HG03439 (cell line): ENCODE measurements at regions not wholly inside any gene's neighbourhood (a gene's known extent, or its start where the extent isn't known, plus 50 kb on each side); places are given as distances from the start of the nearest gene placed in this dataset.

Experiments used
- ATAC-seq: cut with Tn5 transposase; IDR thresholded peaks from one replicate; pipeline ENCODE4 v1.9.1; 2021; ENCODE audit warnings: mild to moderate bottlenecking, moderate library complexity; ENCODE audit not compliant: unreplicated experiment

DNA sequence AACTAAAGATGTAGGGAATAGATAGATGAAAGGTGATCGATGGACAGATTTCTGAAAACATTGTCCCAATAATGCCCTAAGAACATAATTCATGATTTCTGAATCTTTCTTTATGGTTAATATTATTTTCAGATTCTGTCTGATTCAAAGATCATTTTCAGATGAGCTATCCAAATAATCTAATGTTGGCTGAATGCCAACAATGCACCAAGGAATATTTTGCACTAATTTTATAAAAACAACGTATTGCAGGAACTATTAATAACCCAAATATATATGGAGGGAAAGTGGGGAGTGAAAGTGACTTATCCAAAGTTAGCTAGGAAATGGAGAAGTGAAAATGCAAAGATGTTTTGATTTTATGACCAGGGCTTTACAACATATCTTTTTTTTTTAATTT is 1675.5 kb downstream of the STIM2 start:
- no peak for ATAC-seq

DNA sequence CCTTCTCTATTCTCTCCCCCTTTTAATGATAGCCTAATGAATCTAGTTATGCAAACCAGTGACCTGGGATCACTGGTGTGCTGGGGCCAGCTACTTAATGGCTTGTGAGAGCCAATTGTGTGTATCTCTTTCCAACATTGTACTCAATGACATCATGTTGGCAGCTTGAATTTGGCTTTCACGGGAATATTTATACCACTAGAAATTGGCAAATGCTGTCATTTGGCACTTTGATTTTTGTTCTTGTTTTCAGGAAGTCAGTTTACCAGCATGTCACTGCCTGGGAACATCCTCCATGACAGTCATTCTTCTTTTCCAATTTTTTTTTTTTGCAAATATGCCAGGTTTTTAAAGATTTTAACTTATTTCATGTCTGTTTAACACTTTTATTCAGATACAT is 1685.3 kb downstream of the STIM2 start:
- no peak for ATAC-seq

DNA sequence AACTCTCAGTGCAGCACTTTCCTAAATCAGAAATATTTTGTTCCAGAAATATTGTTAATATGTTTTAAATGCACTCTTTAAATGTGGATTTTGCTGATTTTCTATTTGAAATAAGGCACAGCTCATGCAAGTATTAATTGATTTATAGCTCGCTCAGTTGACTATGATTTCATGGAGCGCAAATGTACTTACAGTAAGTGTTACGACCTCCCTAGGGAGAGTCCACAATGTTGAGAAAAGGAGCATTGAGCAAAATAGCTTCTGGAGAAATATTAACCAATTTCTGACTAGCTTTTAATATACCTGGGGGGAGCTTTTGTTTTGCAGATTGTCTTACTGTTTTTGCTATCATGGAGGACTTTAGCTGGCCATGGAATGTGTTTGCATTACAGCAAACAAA is 1687.5 kb downstream of the STIM2 start:
- no peak for ATAC-seq

DNA sequence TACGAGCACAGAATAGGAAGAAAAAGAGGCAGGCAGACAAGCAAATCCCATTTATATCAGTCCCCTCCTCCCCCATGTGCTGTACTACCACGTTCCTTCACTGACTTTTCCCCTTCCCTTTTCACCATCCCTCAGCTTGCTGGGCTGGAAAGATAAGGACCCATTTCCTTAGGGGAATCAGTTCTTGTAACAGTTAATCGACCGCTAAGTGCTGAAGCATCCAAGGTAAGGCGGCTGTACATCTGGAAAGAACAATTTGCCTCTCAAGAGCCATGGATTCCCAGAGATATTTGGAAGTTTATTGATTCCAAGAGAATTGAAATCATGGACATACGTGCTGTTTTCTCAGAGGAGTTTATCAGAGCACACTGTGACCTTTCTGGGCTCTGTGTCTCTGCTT is 1688.0 kb downstream of the STIM2 start:
- ATAC-seq: no peak

DNA sequence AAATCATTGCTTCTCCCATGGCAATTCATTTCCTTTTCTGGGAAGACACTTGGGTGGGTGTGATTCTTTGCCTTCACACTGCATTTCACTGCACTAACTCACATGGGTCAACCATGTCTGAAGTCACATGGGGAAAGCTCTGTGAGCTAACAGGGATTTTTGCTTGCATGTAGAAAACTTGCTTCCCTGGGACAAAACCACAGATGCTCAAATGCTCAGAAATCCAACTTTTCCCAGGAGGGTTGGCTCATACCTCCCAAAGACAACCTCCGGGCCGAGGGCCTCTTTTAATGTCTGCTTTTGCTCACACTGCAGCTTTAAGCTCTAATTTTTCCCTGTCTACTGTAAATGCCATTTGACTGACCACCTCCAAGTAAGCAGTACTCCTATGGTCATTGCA is 1695.2 kb downstream of the STIM2 start:
- ATAC-seq: no peak

DNA sequence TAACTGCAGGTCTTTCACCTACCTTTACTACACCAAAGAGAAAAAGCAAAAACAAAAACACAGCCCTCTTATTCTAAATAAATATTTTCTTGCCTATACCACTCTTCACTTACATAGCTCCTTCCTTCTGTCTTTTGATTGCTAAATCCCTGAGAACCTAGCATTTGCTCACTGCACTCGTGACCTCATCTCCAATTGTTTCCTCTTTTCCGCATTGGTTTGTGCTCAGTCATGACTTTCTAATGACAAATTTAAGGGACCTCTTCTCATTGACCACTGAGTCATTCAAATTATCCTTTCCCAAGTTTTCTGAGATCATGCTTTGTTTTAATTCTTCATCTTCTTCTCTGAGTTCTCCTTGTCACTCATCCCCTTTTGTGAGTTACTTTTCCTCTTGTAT is 1697.1 kb downstream of the STIM2 start:
- no peak for ATAC-seq

DNA sequence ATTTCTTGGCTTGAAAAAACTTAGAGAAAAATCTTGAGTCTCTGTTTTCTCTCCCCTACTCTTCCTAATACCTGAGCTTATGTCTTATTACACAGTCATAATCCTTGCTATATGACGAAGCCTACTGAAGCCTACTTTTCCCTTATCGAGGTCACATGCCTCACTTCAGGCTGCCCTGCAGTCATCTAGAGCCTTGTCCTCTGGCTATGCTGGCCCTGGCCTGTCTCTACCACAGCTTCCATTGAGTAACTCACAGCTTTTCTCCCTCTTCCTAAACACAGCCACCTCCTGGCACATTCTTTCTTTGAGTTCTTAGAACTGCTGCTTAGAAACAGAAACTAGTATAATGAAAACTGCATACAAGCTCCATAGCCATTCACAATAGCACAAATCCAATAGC is 1698.3 kb downstream of the STIM2 start:
- no peak for ATAC-seq

DNA sequence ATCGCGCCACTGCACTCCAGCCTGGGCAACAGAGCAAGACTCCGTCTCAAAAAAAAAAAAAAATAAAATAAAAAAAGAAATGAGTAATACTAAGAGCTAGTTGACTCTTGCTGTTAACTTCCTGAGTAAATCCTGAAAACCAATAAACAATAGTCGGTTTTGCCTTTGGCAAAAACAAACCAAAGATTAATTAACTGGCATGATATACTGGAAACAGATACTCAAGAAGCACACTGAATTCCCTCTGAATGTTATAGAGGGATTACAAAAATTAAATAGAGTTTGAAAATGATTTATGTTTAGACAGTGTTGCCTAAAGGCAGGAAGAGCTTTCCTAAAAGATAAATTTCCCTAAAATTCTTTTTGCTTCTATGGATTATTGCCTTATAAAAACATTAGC is 1702.3 kb downstream of the STIM2 start:
- ATAC-seq: no peak

DNA sequence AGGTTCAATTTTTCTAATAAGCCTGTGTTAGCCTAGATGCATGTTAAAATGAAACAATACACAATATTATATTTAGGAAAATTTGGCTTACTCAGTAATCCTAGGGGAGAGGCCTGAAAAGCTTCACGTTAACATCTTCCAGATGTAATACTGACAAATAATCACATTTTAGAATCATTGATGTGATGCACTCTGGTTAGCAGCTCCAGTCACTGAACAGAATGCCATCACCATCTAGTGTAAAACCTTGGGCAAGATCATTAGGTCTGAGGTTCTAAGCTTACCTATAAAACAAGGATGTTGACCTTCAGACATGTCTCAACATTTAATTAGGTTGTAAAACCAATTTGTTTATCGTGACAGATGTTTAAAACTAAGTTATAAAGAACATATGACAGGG is 1704.8 kb downstream of the STIM2 start:
- no peak for ATAC-seq

DNA sequence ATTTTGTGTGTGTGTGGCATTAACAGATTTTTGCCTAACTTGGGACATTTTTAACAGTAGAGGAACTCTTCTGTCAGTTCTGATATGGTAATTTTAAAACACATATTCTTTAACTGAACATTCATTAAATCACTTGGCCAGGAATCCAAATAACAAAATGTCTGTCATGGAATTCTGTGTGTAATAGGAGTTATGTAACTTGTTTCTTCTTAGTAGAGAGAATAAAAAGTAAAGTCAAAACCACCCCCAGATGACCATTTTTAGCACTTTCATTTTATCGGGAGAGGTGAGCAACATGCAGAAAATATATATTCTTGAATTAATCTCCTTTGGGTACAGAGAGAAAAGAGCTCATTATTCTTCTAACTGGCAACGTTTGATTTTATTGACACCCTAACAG is 1740.3 kb downstream of the STIM2 start:
- ATAC-seq: no peak

DNA sequence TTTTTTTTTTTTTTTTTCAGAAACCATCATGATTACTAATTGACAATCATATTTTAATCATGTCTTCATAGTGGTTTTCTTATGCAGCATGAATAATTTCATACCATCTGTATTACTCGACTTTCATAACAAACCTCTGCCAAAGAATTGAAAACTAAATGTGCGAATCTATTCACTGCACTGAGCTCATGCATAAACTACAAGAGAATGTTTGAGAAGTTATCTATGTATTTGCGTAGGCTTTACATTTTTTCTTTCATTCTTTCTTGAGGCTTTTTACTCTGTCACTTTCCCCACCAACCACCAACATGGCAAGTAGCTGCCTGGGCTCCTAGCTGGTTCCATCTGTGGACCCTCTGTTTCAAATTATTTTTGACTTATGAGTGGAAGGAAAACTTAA is 1761.0 kb downstream of the STIM2 start:
- ATAC-seq: no peak

DNA sequence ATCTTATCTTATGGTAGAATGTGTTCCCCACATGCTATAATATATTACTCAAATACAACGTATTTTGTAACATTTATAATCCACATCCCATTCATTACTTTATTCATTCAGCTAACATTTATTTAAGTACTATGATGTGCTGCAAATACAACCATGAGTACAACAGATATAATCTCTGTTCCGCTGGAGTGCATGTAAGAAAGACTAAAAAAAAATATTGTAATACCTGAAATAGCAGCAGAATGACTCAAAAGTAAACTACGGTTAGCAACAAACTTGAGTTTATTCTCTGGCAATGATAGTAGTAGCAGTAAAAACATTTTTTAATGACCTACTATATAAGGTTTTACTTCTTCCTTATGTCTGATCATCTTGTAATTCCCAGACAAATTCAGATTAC is 1776.3 kb downstream of the STIM2 start:
- ATAC-seq: no peak

DNA sequence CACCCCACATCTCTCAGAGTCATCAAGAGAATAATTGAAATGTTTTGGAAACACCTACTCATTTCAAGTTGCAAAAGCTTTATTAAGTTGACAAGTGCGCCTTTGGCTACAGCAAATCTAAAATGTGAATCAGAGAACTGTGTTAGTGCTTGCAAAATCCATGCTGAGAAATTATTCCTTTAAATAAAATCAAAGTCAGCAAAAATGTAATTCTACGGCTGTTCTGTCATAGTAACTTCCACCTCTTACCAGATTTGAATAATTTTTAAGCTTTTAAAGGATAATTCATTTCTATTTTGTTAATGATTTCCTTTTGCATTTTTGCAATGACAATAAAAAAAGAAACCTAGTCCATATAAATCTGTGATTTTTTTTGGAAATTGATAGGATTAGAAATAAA is 1779.1 kb downstream of the STIM2 start:
- ATAC-seq: no peak

DNA sequence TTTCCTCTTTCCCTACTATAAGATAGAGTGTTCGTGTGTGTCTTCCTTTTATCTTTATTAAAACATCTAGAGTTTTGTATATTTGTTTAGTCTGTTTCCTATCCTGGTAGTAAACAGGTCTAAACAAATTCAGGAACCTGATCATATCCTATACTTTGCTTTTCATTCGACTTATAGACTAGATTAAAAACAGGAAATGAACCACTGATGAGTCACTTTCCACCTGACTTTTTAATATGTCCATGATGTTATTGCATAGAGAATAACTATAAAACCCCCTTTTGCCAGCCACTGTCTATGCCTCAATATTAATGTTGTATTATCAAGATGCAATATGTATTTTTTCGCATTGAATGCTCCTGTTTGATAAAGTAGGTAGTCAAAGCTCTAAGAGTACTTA is 1794.0 kb downstream of the STIM2 start:
- ATAC-seq: no peak

DNA sequence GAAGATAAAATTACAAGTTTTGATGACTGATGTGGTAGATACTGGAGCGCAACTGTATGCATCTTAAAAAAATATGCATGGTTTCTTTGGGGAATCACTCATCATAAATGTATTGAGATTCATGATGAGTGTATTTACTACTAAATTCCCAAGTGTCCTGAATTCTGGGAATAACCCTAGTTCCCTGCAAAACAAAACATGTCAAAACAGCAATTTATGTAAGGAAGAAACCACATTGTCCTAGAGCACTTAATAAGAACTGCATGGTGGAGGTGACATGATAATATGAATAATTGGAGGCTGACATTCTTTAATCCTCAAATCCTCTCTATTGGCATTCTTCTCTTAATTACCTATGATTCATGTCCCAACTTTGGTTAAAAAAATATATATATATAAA is 1804.7 kb downstream of the STIM2 start:
- ATAC-seq: no peak

DNA sequence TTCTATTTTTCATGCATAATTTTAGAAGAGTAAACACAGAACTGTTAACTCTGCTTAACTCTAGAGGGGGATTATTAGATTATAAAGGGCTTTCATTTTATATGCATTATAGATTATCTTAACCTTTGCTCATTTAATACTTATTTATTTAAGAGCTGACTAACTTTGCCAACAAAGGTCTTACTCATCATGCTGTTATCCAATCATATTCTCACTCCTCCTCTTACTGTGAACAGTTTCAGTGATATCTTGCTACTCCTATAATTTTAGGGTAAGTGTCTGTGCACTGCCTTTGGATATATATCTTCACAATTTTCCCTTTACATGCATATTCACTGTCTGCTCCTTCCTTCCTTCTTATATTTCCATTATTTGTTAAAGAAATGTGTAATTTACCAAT is 1814.9 kb downstream of the STIM2 start:
- no peak for ATAC-seq

DNA sequence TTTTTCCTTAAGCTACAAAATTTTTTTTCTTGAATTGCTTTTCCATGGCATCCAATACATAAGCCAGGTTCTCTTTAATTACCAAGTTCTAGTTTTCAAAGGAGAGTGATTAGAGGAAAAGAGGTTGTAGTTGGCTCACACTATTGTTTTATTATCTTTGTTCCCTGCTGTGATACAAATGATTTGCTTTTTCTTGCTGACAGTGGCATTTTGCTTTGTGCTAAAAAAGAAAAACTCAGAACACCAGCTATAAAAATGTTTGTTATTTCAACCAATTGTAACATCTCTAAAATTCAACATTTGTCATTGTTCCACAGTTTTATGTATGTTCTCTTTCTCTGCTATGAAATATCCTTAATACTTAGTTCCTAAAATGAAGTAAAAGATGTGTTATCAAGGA is 1817.2 kb downstream of the STIM2 start:
- no peak for ATAC-seq

DNA sequence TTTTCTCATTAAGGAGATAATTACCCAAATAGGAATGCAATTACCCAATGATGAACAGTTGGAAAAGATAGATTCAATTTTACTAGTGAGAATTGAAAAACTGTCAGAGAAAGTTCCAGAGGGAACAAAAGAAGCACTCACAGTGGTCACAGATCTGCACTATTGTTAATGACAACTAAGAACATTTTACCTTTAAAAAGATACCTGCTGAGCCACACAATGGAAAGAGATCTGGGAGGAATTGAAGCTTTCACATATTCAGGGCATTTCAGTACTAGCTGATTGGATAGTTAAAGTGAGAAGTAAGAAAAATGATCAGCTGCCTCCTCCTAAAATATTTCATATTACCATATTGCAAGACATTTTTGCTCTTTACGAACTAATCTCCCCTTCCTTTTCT is 1822.2 kb downstream of the STIM2 start:
- no peak for ATAC-seq

DNA sequence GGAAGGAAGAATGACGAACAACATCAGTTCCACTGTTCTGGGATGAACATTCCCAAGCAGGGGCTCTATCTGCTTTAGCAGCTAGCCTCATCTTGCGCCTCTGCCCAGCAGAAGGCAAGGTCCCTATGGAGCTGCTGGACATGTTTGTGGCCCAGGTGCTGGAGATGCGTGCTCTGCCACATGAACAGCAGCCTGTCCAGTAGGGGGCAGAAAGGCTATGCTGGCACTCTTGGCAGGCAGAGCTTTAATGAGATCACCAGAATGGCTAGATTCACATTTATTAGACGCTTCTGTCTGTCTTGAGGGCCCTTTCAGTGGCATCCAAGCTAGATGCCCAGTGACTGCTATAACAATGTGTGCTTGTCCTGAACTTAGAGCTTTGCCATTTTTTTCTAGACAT is 1826.0 kb downstream of the STIM2 start:
- ATAC-seq: no peak

DNA sequence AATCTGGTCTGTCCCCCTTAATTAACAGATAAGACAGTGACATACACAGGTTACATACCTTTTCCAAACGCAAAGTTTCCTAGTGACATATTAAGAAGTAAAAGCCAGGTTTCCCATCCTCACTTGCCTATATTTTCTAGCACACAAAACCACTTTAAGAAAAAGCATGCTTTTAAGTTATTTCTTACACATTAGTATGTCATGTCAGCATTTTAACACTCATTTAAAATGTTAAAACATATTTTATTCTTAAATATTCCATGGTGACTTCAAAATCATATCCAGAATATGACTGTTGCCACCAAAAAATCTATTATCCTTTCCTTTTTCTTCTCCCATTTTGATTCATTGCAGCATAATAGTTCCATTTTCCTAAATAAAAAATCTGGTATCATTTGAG is 1830.2 kb downstream of the STIM2 start:
- no peak for ATAC-seq

DNA sequence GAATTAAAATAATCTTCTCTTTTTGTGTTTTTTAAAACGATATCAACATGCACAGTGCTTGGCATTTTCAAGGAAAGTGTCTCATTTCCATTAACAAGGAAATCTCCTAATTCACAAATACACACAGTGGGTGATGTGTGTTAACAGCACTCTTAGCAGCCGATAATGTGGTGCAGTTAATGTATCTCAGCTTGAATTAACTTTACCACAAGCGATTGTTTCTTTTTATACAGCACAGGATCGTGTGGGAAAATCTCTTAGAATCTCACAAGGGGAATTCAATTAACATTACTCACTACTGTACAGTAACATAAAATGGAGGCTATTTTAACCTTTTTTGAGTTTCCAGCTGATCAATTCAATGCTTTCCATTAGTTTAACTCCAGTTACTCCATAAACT is 1841.9 kb downstream of the STIM2 start:
- no peak for ATAC-seq

DNA sequence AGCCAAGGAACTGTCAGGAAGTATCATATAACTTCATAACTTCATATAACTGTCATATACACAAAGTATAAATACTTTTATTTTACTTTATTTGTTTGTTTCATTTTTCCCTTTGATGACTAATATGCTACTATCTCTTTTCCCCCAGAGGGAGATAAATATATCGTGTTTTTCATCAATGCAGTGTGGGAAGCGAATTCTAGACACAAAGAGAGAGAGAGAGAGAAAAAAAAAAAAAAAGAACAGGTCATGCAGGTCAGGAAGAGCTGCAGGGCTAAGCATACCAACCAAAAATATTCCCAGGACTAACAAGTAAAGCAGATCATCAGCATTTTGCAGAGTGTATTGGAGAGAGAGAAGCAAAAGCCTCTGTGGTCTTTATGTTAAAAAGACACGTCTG is 1849.2 kb downstream of the STIM2 start:
- no peak for ATAC-seq

DNA sequence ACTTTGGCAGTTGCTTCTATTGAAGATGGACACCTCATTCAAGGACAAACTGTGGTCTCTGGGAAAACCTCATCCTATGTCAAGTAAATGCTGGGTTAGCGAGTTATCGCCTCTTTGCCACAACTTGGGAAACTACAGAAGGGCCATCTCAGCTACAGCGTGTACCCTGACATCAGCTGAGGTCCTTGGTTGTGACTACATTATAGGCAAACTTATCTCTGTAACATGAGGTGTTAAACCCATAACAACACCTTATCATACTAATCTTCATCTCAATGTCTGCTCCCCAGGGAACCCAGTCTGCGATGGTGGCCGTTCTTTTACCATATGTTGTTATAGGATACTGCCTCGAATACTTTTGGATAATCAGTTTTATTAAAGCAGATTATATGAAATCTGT is 1862.7 kb downstream of the STIM2 start:
- ATAC-seq: no peak

DNA sequence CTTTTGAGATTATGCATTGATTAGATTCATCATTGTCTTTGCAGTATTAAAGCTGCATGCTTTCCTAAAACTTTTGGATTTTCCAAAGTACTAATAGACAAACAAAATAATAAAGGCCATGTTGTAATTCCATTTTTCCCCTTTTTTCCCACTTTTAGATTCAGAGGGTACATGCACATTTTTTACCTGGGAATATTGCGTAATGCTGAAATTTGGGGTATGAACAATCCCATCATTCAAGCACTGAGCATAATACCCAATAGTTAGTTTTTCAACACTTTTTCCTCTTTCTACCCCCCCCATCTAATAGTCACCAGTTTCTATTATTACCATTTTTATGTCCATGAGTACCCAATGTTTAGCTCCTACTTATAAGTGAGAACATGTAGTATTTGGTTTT is 1863.6 kb downstream of the STIM2 start:
- ATAC-seq: no peak
